ENCODE measurements at regions not wholly inside any gene's neighbourhood (a gene's known extent, or its start where the extent isn't known, plus 50 kb on each side); places are given as distances from the start of the nearest gene placed in this dataset.

DNA sequence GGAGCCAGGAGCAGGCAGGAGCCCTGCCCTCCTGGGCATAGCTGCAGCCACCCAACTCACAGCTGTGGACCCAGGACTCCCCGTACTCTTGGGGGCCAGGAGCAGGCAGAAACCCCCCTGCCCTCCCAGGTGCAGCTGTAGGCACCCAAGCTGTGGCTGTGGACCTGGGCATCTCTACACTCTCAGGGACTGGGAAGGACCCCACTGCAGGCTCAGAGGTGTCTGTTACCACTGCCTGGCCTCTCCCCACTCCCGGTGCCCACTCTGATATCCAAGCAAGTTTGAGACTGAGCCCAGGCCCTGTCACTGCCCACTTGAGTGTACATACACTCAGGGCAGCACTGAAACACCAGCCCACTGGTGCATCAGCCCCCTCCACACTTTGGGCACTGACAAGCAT is 193.5 kb upstream of the MANEA start:
- H3K27me3 ChIP-seq = no peaks in the 10 kb centered on the region
- intact Hi-C loops (cut with DNase I) = no loop called here
- DNase-seq (ENCODE audit: extremely low spot score) = no peak
- H3K9me3 ChIP-seq = no peaks in the 10 kb centered on the region
- no peaks in the 10 kb centered on the region for H3K4me1 ChIP-seq
- no peak overlapping the region for H3K27ac ChIP-seq (replicated peaks in 1 of 4)
- no peak overlapping the region for H3K4me3 ChIP-seq
- TF ChIP-seq, protein P1, sequence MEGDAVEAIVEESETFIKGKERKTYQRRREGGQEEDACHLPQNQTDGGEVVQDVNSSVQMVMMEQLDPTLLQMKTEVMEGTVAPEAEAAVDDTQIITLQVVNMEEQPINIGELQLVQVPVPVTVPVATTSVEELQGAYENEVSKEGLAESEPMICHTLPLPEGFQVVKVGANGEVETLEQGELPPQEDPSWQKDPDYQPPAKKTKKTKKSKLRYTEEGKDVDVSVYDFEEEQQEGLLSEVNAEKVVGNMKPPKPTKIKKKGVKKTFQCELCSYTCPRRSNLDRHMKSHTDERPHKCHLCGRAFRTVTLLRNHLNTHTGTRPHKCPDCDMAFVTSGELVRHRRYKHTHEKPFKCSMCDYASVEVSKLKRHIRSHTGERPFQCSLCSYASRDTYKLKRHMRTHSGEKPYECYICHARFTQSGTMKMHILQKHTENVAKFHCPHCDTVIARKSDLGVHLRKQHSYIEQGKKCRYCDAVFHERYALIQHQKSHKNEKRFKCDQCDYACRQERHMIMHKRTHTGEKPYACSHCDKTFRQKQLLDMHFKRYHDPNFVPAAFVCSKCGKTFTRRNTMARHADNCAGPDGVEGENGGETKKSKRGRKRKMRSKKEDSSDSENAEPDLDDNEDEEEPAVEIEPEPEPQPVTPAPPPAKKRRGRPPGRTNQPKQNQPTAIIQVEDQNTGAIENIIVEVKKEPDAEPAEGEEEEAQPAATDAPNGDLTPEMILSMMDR (IDR thresholded peaks at IDR 0.05) = no peak
- TF ChIP-seq EP300 (IDR thresholded peaks at IDR 0.05) = no peak
- TF ChIP-seq POLR2AphosphoS5 (IDR thresholded peaks at IDR 0.05) = no peak
- TF ChIP-seq POLR2A (IDR thresholded peaks at IDR 0.05; ENCODE audit: low read depth) = no peak
- no CpG with 5 or more reads among the region's 2 CpGs for WGBS
- H3K36me3 ChIP-seq = no peaks in the 10 kb centered on the region

DNA sequence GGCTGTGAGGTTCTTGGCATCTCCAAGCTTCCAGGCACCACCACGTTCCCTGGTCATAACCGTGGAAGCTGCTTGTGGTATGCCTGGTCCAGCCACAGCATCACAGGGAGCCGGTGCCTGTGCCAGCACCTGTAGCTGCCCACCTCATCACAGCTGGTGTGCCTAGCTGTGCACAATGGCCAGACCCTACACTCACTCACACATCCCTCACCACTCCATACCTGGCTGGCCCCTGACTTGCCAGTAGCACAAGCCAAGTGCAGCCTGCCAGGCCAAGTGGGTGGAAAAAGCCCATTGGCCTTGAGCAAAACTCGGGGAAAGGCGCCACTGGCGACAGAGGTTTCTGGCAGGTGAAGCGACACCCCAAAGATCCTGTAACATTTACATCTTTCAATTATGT is 192.3 kb upstream of the MANEA start:
- no peak overlapping the region for H3K27ac ChIP-seq (replicated peaks in 1 of 4)
- no peaks in the 10 kb centered on the region for H3K9me3 ChIP-seq
- no peaks in the 10 kb centered on the region for H3K27me3 ChIP-seq
- no peak for DNase-seq (ENCODE audit: extremely low spot score)
- H3K4me1 ChIP-seq = no peaks in the 10 kb centered on the region
- WGBS = 95% methylated on average over 6 of the region's 7 CpGs
- intact Hi-C loops (cut with DNase I) = no loop called here
- no peaks in the 10 kb centered on the region for H3K36me3 ChIP-seq
- no peak overlapping the region for H3K4me3 ChIP-seq
- TF ChIP-seq EP300 (IDR thresholded peaks at IDR 0.05) (no peak), POLR2A (IDR thresholded peaks at IDR 0.05; ENCODE audit: low read depth) (no peak), POLR2AphosphoS5 (IDR thresholded peaks at IDR 0.05) (no peak)
- TF ChIP-seq, protein P1 (IDR thresholded peaks at IDR 0.05) = no peak

DNA sequence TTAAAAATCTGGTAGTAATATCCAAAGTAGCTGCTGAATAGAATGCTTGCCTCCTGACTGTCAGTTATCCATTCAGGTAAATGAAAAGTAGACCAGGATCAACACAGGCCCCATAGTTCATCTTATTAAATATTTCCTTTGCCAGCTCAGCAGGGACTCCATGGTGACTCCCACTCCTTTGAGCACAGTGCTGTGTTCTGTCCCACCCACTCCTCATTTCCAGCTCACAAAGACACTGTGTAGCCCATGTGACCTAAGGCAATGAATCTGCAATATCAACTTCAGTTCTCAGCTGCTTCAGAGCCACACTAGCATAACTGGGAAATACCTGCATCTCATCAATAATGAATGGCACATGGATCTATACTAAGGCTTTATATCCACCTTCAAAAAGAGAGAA is 189.5 kb upstream of the MANEA start:
- Histone ChIP-seq H3K27me3 (no peaks in the 10 kb centered on the region), H3K27ac (replicated peaks in 1 of 4) (no peak overlapping the region), H3K4me3 (no peak overlapping the region), H3K4me1 (no peaks in the 10 kb centered on the region), H3K36me3 (no peaks in the 10 kb centered on the region), H3K9me3 (no peaks in the 10 kb centered on the region)
- TF ChIP-seq, protein P1 (IDR thresholded peaks at IDR 0.05) = no peak
- TF ChIP-seq POLR2AphosphoS5 (IDR thresholded peaks at IDR 0.05) = no peak
- no peak for TF ChIP-seq POLR2A (IDR thresholded peaks at IDR 0.05; ENCODE audit: low read depth)
- TF ChIP-seq EP300 (IDR thresholded peaks at IDR 0.05) = no peak
- intact Hi-C loops (cut with DNase I) = no loop called here
- DNase-seq (ENCODE audit: extremely low spot score) = no peak

DNA sequence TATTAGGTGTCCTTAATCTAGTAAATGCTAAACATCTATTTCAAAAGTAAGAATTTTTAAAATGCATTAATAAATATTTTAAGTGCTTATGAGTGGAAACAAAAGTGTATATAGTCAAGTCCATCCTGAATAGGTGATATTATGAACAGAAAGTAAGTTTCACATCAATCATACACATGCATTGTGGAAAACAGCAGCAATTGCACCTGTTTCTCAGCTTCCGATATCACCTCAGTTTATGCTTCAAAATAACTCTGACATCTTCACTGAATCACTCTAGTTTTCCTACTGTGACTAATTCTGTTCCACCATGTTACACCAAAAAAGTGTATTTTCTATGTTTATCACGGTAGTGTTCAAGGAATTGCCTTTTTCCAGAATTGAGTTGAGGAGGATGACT is 172.6 kb upstream of the MANEA start:
- H3K4me3 ChIP-seq = no peak overlapping the region
- no peak for DNase-seq (ENCODE audit: extremely low spot score)
- no peak overlapping the region for H3K27ac ChIP-seq (replicated peaks in 1 of 4)
- intact Hi-C loops (cut with DNase I) = no loop called here
- 89% methylated on average over 2 of the region's 2 CpGs for WGBS
- H3K9me3 ChIP-seq = no peaks in the 10 kb centered on the region
- TF ChIP-seq EP300 (IDR thresholded peaks at IDR 0.05) (no peak), POLR2AphosphoS5 (IDR thresholded peaks at IDR 0.05) (no peak), POLR2A (IDR thresholded peaks at IDR 0.05; ENCODE audit: low read depth) (no peak)
- TF ChIP-seq, protein P1 (IDR thresholded peaks at IDR 0.05) = no peak
- H3K4me1 ChIP-seq = no peaks in the 10 kb centered on the region
- H3K27me3 ChIP-seq = no peaks in the 10 kb centered on the region
- H3K36me3 ChIP-seq = no peaks in the 10 kb centered on the region

DNA sequence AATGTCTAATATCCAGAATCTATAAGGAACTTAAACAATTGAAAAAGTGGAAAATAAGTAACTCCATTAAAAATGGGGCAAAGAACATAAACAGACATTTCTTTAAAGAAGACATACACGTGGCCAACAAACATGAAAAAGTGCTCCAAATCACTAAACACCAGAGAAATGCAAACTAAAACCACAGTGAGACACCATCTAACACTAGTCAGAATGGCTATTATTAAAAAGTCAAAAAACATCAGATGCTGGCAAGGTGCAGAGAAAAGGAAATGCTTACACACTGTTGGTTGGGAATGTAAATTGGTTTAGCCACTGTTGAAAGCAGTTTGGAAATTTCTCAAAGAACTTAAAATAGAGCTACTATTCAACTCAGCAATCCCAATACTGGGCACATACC is 169.2 kb upstream of the MANEA start:
- intact Hi-C loops (cut with DNase I) = no loop called here
- Histone ChIP-seq H3K36me3 (no peaks in the 10 kb centered on the region), H3K4me3 (no peak overlapping the region), H3K27ac (replicated peaks in 1 of 4) (no peak overlapping the region), H3K4me1 (no peaks in the 10 kb centered on the region), H3K27me3 (no peaks in the 10 kb centered on the region), H3K9me3 (no peaks in the 10 kb centered on the region)
- WGBS = 30% methylated on average over 1 of the region's 1 CpG
- TF ChIP-seq EP300 (IDR thresholded peaks at IDR 0.05) (no peak), POLR2A (IDR thresholded peaks at IDR 0.05; ENCODE audit: low read depth) (no peak), POLR2AphosphoS5 (IDR thresholded peaks at IDR 0.05) (no peak)
- TF ChIP-seq, protein P1 (IDR thresholded peaks at IDR 0.05) = no peak
- no peak for DNase-seq (ENCODE audit: extremely low spot score)
